ENCODE measurements at regions not wholly inside any gene's neighbourhood (a gene's known extent, or its start where the extent isn't known, plus 50 kb on each side); places are given as distances from the start of the nearest gene placed in this dataset.

DNA sequence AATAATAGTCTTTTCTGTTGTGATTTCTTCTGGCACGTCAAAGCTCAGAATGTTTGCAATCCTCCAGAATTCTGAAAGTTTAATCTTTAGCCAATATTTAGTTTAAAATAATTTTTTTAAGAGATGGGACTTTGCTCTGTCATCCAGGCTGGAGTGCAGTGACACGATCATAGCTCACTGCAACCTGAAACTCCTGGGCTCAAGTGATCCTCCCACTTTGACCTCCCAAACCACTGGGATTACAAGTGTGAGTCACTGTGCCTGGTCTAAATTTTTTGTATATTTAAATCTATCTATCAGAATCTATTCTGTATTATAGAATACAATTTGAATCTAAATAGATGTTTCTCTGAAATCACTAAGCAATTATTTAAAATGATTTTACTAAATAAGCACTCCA is 572.7 kb downstream of the VRK1 start:
- TF ChIP-seq EZH2 (IDR thresholded peaks at IDR 0.05; ENCODE audit: insufficient read depth, poor library complexity, severe bottlenecking) (no peak), EZH2phosphoT487 (IDR thresholded peaks at IDR 0.05; ENCODE audit: insufficient read depth, low read depth) (no peak)

Data from GM23248 (cell line).